ENCODE measurements at regions not wholly inside any gene's neighbourhood (a gene's known extent, or its start where the extent isn't known, plus 50 kb on each side); places are given as distances from the start of the nearest gene placed in this dataset.

DNA sequence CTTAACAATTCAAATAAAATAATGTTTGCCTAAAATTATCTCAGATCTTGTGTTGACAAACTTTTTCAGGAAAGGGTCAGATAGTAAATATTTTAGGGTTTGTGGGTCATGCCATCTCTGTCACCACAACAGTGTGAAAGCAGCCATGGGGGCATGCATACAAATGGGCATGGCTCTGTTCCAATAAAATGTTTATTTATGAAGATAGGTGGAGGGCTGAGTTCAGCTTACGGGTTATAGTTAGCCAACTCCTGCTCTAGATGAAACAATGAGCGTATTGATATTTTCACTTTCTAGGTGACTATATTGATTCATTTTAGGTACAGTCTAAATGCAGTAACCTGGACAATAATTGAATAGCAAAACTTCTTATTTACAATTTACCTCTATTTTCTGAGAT, 533.8 kb upstream of the CLINT1 start:
- POLR2A ChIA-PET = no interaction called here

DNA sequence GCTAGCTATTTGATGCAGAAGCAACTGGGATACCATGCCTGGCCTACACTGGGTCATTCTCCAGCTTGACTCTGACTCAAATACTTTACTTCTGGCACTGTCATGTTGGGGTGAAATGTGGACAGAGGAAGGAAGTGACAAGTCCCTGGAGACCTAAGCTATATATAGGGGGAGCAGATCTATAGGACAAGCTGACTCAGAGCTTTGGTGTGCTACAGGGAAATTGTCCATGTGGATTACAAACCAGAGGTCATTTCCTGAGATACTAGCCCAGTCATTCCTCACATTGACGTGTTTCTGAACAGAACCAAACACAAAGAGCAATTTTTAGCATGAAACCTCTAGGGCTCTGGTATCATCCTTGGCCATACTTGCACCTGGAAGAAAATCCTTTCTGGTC, 531.6 kb upstream of the CLINT1 start:
- no peaks in the 10 kb centered on the region for H3K9me3 Mint-ChIP-seq (ENCODE audit: insufficient read depth)
- POLR2A ChIA-PET = no interaction called here
- no peak for ATAC-seq
- no peaks in the 10 kb centered on the region for H3K4me1 Mint-ChIP-seq (ENCODE audit: low read depth)
- no peak for DNase-seq
- H3K4me3 Mint-ChIP-seq = no peak overlapping the region
- no peaks in the 10 kb centered on the region for H3K27me3 Mint-ChIP-seq (ENCODE audit: low read depth)
- no peak overlapping the region for H3K27ac Mint-ChIP-seq
- CTCF ChIA-PET = no interaction called here
- H3K36me3 Mint-ChIP-seq (ENCODE audit: low read depth) = no peaks in the 10 kb centered on the region

More for the DNA sequence above, 533.8 kb upstream of the CLINT1 start:
- Mint-ChIP-seq H3K4me3 (no peak overlapping the region), H3K9me3 (ENCODE audit: insufficient read depth) (no peaks in the 10 kb centered on the region), H3K27ac (no peak overlapping the region), H3K4me1 (ENCODE audit: low read depth) (no peaks in the 10 kb centered on the region), H3K27me3 (ENCODE audit: low read depth) (no peaks in the 10 kb centered on the region), H3K36me3 (ENCODE audit: low read depth) (no peaks in the 10 kb centered on the region)
- DNase-seq (no peak), ATAC-seq (no peak)
- CTCF ChIA-PET = no interaction called here

DNA sequence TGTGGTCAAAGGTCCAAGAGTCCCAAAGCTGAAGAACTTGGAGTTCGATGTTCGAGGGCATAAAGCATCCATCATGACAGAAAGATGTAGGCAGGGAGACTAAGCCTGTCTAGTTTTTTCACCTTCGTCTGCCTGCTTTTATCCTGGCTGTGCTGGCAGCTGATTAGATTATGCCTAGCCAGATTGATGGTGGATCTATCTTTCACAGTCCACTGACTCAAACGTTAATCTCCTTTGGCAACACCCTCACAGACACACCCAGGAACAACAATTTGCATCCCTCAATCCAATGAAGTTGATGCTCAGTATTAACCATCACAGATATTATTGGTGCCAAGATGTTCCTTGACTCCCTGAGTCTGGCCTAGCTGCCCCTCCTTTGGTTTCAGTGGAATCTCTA, 530.8 kb upstream of the CLINT1 start:
- H3K27ac Mint-ChIP-seq = no peak overlapping the region
- H3K36me3 Mint-ChIP-seq (ENCODE audit: low read depth) = no peaks in the 10 kb centered on the region
- POLR2A ChIA-PET = no interaction called here
- H3K4me3 Mint-ChIP-seq = no peak overlapping the region
- no peaks in the 10 kb centered on the region for H3K4me1 Mint-ChIP-seq (ENCODE audit: low read depth)
- CTCF ChIA-PET = no interaction called here
- peaks cover 8% of the 10 kb centered on the region for H3K9me3 Mint-ChIP-seq (ENCODE audit: insufficient read depth)
- ATAC-seq (no peak), DNase-seq (no peak)
- H3K27me3 Mint-ChIP-seq (ENCODE audit: low read depth) = no peaks in the 10 kb centered on the region

DNA sequence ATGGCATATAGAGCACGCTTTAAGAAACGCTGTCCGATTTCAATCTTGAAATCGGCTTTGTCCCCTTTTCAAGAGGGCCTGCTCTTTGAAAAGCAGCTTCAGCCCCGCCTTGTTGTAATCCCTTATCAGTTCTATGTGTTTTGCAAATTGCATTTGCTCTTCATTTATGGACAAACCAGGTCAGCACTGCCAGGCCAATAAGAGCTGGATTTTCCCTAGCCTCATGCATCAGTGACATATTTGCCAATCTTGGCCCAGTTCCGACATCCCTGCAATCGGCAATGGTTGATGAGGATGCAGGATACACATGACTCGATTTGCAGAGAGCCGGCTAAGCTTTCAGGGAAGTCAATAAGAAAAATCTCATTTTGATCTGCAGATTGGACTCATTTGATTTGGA, 529.1 kb upstream of the CLINT1 start:
- peaks cover 12% of the 10 kb centered on the region for H3K9me3 Mint-ChIP-seq (ENCODE audit: insufficient read depth)
- no peak overlapping the region for H3K4me3 Mint-ChIP-seq
- H3K27me3 Mint-ChIP-seq (ENCODE audit: low read depth) = no peaks in the 10 kb centered on the region
- CTCF ChIA-PET = no interaction called here
- no peak for DNase-seq
- POLR2A ChIA-PET = no interaction called here
- H3K27ac Mint-ChIP-seq = no peak overlapping the region
- ATAC-seq = no peak
- H3K4me1 Mint-ChIP-seq (ENCODE audit: low read depth) = peaks cover 2% of the 10 kb centered on the region
- H3K36me3 Mint-ChIP-seq (ENCODE audit: low read depth) = no peaks in the 10 kb centered on the region

DNA sequence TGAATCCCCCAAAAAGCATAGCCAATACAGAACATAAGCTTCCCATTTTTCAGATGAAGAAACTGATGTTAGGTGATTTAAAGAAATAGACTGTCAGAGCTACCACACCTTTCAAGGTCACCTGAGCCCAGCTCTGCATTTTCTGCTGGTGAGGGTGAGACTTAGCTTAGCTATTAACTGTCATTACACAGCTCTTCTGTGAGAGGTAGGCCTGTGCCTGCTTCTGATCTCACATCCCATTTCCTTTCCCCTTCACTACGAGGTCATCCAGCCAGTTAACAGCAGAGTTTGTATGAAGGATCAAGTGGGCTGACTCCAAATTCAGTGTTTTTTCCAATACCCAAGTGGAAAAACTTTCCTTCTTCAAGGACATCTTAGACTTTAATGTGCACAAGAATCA, 528.6 kb upstream of the CLINT1 start:
- ChIA-PET CTCF (interaction anchor here (0.7 kb wide), 1 partner anchor 98 kb away, joined by 3 read pairs; no protein-coding TSS in a partner anchor), POLR2A (no interaction called here)
- no peak for DNase-seq
- H3K36me3 Mint-ChIP-seq (ENCODE audit: low read depth) = no peaks in the 10 kb centered on the region
- peaks cover 12% of the 10 kb centered on the region for H3K9me3 Mint-ChIP-seq (ENCODE audit: insufficient read depth)
- peaks cover 6% of the 10 kb centered on the region for H3K4me1 Mint-ChIP-seq (ENCODE audit: low read depth)
- no peaks in the 10 kb centered on the region for H3K27me3 Mint-ChIP-seq (ENCODE audit: low read depth)
- no peak overlapping the region for H3K4me3 Mint-ChIP-seq
- no peak for ATAC-seq
- no peak overlapping the region for H3K27ac Mint-ChIP-seq

DNA sequence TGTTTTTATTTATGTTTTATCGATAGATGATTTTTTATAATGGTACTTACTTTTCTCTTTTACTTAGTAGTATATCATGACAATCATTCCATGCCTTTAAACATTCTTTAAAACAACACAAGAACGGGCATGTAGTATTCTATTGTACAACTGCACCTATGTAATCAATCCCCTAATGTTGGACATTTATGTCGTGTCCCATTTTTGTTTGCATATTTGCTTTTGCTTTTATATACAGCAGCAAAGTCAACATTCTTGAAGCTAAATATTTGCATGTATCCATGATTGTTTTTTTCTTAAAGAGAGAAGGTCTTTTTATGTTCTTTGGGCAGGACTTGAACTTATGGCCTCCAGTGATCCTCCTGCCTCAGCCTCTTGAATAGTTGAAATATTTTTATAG, 527.0 kb upstream of the CLINT1 start:
- H3K4me3 Mint-ChIP-seq = no peak overlapping the region
- no peak overlapping the region for H3K27ac Mint-ChIP-seq
- ChIA-PET CTCF (no interaction called here), POLR2A (no interaction called here)
- H3K9me3 Mint-ChIP-seq (ENCODE audit: insufficient read depth) = peaks cover 12% of the 10 kb centered on the region
- ATAC-seq (no peak), DNase-seq (no peak)
- peaks cover 9% of the 10 kb centered on the region for H3K4me1 Mint-ChIP-seq (ENCODE audit: low read depth)
- no peaks in the 10 kb centered on the region for H3K27me3 Mint-ChIP-seq (ENCODE audit: low read depth)
- no peaks in the 10 kb centered on the region for H3K36me3 Mint-ChIP-seq (ENCODE audit: low read depth)

DNA sequence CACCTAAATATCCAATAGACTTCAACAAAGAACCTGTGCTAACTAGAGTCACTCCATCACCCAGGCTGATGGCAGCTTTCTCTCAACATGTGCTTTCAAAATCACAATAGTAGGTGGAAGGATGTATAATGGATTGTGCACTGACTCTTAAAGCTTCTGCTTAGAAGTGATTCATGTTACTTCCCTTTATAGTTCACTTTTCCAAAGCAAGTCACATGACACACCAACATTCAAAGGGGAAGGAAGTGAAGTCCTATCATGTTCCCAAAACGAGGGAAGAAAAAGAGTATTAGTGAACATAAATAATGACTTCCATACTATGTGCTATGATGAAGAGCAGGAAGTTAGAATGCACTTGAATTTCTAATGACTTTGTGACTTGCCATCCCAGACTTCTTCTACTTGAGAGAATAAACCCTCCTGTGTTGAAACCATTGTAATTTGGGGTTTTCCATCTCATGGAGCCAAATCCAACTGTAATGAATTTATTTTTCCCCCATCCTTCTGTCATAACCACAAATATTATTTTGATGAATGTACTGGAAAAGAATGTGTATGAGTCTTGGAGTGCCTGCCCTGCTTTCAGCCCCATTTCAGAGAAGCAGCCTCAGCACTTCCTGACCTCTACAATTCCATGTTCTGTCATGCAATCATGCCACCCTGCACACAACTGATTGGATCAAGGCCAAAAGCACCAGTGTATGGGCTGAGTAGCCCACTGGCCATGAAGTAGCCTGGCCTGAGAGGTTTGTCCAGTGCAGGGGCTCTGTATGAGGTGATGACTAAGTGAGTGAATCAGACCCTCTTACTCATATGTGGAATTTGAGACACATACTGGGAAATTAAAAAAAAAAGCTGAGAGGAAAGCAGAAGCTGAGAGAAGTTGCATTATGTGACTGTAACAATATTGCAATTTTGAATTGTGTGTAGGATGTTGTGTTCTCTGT, 525.9 kb upstream of the CLINT1 start:
- Mint-ChIP-seq H3K36me3 (ENCODE audit: low read depth) (no peaks in the 10 kb centered on the region), H3K27me3 (ENCODE audit: low read depth) (no peaks in the 10 kb centered on the region), H3K4me1 (ENCODE audit: low read depth) (peaks cover 9% of the 10 kb centered on the region), H3K9me3 (ENCODE audit: insufficient read depth) (peaks cover 12% of the 10 kb centered on the region), H3K4me3 (no peak overlapping the region), H3K27ac (no peak overlapping the region)
- ATAC-seq (no peak), DNase-seq (no peak)
- CTCF ChIA-PET = no interaction called here
- POLR2A ChIA-PET = no interaction called here

DNA sequence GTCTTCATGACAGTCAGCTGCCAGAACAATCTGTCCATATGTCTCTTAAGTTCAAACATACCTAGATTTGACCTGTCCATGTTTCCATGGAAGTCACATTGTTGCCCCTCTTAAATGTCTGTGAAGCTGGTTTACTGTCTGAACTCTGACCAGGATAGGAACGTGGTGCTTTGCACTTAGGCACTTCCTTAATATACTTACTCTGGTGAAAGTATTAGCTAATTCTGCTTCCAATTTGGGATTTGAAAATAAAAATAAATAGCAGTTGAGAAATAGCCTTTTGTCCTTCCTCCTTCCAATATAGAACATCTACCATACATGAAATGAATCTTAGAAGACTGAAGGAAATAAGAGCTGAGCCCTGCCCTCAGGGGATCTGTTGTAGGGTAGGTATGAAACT, 524.5 kb upstream of the CLINT1 start:
- ChIA-PET CTCF (no interaction called here), POLR2A (no interaction called here)
- no peaks in the 10 kb centered on the region for H3K36me3 Mint-ChIP-seq (ENCODE audit: low read depth)
- ATAC-seq = no peak
- H3K4me3 Mint-ChIP-seq = no peak overlapping the region
- no peak for DNase-seq
- no peaks in the 10 kb centered on the region for H3K27me3 Mint-ChIP-seq (ENCODE audit: low read depth)
- peaks cover 9% of the 10 kb centered on the region for H3K4me1 Mint-ChIP-seq (ENCODE audit: low read depth)
- H3K27ac Mint-ChIP-seq = no peak overlapping the region
- peaks cover 12% of the 10 kb centered on the region for H3K9me3 Mint-ChIP-seq (ENCODE audit: insufficient read depth)

DNA sequence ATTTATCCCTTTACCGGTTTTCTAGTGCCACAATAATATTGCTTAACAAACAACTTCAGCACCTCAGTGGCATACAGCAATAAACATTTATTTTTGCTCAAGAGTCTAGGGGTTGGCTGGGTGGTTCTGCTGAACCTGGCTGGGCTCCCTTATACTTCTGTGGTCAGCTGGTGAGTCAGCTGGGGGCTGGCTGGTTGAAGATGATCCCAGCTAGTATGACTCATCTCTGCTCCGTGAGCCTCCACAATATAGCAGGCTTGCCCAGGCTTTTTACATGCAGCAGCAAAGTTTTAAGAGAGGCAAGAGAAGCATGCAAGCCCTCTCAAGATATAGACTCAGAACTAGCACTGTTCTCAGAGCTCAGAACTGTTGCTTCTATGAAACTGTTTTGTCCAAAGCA, 523.5 kb upstream of the CLINT1 start:
- ATAC-seq (peak; percentile 87), DNase-seq (peak; percentile 61)
- CTCF ChIA-PET = interaction anchor here (1.0 to 1.1 kb wide), 2 partner anchors 35 to 51 kb away, joined by 3 read pairs; no protein-coding TSS in a partner anchor
- H3K36me3 Mint-ChIP-seq (ENCODE audit: low read depth) = no peaks in the 10 kb centered on the region
- H3K4me1 Mint-ChIP-seq (ENCODE audit: low read depth) = peaks cover 9% of the 10 kb centered on the region
- peaks cover 12% of the 10 kb centered on the region for H3K9me3 Mint-ChIP-seq (ENCODE audit: insufficient read depth)
- no peak overlapping the region for H3K27ac Mint-ChIP-seq
- H3K4me3 Mint-ChIP-seq = no peak overlapping the region
- POLR2A ChIA-PET = no interaction called here
- no peaks in the 10 kb centered on the region for H3K27me3 Mint-ChIP-seq (ENCODE audit: low read depth)

DNA sequence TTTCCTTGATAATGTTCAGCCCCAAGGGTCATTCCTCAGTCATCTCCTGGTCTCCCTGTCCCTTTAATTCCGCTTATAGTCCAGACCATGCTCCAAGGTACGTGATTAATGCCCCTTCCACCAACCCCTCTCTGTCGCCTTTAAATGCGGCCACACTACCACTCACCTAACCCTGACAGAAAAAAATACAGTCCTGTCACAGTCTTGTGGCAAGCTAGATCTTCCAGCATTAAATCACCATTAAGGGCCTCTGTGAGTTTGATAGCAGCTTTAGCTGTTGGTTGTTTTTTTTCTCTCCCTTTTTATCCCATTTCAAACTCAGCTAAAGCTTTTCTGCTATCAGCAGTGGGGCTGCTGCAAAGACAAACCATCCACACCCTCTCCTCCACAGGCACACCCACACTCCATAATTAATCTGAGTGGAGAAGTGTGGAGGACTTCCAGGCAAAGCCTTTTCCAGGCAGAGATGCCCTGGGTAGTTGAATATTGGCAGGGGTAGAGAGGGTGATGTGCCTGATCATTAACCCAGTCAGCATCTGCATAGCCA, 522.7 kb upstream of the CLINT1 start:
- DNase-seq (no peak), ATAC-seq (no peak)
- peaks cover 12% of the 10 kb centered on the region for H3K9me3 Mint-ChIP-seq (ENCODE audit: insufficient read depth)
- peaks cover 9% of the 10 kb centered on the region for H3K4me1 Mint-ChIP-seq (ENCODE audit: low read depth)
- no peaks in the 10 kb centered on the region for H3K36me3 Mint-ChIP-seq (ENCODE audit: low read depth)
- ChIA-PET CTCF (interaction anchor here (1.0 to 1.1 kb wide), 2 partner anchors 34 to 52 kb away, joined by 3 read pairs; no protein-coding TSS in a partner anchor), POLR2A (no interaction called here)
- H3K4me3 Mint-ChIP-seq = no peak overlapping the region
- H3K27ac Mint-ChIP-seq = no peak overlapping the region
- no peaks in the 10 kb centered on the region for H3K27me3 Mint-ChIP-seq (ENCODE audit: low read depth)

DNA sequence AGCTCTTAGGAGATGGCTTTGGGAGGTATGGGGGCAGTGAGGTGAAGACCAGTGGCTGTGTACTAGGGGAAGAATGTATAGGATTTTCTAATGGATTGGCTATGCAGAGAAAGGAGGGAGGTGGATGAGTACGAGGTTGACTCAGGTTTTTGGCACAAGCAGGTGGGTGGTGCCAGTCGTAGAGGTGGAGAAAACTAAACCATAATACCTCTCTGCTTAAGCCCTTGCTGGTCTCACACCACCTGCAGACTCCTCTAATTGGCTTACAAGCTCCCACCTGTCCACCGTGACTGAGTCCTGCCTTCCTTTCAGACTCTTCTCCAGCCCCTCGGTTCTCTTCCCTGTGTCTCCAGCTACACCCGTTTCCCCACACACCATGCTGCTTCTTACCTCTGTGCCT, 521.7 kb upstream of the CLINT1 start:
- Mint-ChIP-seq H3K4me1 (ENCODE audit: low read depth) (peaks cover 9% of the 10 kb centered on the region), H3K4me3 (no peak overlapping the region), H3K36me3 (ENCODE audit: low read depth) (no peaks in the 10 kb centered on the region), H3K27ac (no peak overlapping the region), H3K27me3 (ENCODE audit: low read depth) (no peaks in the 10 kb centered on the region), H3K9me3 (ENCODE audit: insufficient read depth) (peaks cover 12% of the 10 kb centered on the region)
- CTCF ChIA-PET = no interaction called here
- POLR2A ChIA-PET = no interaction called here
- ATAC-seq (no peak), DNase-seq (no peak)

DNA sequence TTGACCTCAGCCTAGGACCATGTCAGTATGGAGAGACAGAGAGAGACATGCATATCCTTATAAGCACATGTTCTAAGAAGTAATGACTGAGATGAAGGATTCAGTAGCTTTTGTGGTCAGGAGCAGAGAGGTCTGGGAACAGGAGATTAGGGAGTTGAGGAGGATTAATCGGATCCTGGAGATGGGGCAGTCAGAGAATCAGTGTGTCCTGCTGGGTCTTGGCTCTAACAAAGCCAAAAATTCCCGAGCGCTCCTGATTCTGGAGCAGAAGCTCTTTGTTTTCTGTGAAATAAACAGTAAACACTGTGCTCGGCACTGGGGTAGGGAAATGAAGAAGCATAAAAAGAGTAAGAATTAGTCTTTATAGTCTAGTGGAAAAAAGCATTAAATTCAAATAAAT, 520.0 kb upstream of the CLINT1 start:
- no peak for ATAC-seq
- Mint-ChIP-seq H3K4me3 (no peak overlapping the region), H3K36me3 (ENCODE audit: low read depth) (no peaks in the 10 kb centered on the region), H3K9me3 (ENCODE audit: insufficient read depth) (no peaks in the 10 kb centered on the region), H3K27me3 (ENCODE audit: low read depth) (no peaks in the 10 kb centered on the region), H3K27ac (no peak overlapping the region), H3K4me1 (ENCODE audit: low read depth) (peaks cover 9% of the 10 kb centered on the region)
- ChIA-PET CTCF (interaction anchor here (1.4 kb wide), 1 partner anchor 11 kb away, joined by 3 read pairs; no protein-coding TSS in a partner anchor), POLR2A (no interaction called here)
- DNase-seq = no peak
